KG1 (cell line): ENCODE measurements at regions not wholly inside any gene's neighbourhood (a gene's known extent, or its start where the extent isn't known, plus 50 kb on each side); places are given as distances from the start of the nearest gene placed in this dataset.

ENCODE experiments used
- DNase-seq: peaks from one replicate; lab custom pipeline; 2025; lab: John Stamatoyannopoulos, UW

DNA sequence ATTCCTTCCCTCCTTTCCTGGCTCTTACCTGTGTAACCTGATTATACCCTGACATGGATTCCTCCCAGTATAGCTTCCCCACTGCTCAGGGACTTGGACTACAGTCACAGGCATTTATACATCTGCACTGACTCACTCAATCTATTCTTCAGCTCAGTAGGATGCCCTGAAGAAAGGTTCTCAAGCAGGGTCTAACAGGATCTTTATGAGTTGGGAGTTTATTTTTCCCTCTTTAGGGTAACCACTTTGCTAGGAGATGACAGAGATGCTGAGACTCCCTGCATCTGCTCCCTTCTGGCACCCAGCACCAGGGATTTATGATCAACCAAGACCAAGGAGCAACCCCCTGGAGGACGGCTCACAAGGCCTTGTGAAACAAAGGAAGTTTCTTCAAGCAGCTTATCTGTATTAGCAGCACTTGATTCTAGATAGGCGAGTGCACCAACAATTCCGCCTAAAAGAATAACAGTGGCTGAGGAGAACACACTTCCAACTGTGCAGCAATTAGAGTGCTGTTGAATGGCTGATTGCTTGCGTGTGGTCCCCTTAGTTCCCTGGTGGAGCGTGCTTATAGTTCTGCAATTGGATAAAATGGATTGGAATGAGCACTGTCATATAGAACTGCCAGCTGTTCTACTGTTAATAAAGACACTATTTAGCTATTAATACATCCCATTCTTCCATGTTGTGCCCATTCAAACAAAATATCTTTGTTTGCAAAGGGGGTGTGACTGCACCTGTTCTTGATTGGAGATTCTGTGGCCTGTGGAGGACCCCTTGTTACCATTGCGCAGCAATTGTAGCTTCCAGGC, 482.6 kb downstream of the ZNF608 start:
- DNase-seq, result no peak

GRCh38 chr5:124262991-124263571, 483.4 kb downstream of the ZNF608 start:
- no peak for DNase-seq

DNA sequence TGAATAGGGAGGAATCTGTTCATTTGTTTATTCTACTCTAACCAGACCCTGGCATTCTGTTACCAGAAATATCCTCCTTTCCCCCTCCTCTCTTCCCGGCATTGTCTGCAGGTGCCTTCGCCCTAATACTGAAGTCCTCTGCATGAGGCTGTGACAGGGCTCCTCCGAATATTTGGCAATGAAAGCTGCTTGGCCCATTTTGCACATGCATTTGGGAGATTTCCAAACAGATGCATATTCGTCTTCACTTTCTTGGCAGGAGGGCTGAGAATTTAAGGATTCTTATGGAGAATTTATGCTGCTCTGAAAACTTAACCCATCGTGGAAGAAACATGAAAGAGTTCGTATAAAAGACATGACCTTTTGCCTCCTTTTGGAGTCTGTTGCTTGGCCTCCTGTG, 484.0 kb downstream of the ZNF608 start:
- no peak for DNase-seq

- DNase-seq, result no peak
These were observed 484.6 kb downstream of the ZNF608 start for GRCh38 chr5:124261848-124262247.

DNA sequence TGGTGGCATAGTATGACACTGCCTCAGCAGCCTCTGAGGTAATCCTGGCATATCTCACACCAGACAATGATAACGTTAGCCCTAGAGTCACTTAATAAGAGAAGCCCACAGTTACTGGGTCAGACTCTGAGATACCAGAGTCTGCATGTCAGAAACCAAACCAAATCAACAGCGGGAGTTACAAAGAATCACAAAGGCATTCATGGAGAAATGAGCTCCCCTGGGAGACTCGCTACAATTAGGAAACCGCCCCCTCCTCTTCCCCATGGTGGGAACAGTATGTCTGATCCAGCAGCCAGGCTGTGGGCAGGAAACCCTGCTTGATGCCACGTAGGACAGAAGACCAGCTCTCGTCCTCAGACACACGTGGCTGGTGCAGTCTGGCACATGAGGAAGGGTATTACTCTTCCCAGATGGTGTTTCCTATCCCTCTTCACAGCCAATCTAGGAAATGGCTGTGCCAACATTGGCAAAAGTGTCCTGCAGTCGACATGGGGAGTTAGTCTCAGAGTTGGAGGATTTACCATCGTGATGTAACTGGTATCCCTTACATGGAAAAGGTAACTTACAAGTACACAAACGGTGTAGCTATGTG, 485.4 kb downstream of the ZNF608 start:
- no peak for DNase-seq

DNA sequence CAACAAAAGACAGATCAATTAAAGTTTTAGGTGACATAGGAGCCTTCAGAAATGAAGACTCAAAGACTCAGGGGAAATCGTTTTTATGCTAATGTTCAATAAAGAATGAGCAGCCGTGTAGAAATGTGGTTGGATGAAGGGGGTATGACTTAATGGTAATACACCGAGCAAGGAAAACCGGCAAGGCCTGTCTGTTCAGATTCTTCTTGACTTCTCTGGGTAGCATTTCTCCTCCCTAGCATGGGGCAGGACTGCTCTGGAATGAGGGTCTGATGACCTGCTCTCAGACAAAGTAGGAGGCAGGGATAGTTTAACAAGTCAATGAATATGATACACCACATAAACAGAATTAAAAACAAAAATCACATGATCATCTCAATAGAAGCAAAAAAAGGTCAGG, 487.4 kb downstream of the ZNF608 start:
- DNase-seq, result no peak

DNA sequence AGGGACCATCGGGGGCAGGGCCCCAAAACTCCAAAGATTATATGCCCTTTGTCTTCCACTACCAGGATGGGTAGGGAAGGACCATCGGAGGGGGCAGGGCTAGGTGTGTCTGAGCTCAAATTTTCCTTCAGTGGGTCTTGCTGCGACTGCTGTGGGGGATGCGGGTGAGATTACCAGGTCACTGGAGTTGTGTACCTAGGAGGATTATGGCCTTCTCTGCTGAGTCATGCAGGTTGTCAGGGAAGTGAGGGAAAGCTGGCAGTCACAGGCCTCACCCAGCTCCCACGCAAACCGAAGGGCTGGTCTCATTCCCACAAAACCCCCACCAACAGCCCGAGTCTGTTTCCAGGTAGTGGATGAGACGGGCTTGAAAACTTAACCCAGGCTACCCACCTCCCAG, 489.4 kb downstream of the ZNF608 start:
- no peak for DNase-seq

DNA sequence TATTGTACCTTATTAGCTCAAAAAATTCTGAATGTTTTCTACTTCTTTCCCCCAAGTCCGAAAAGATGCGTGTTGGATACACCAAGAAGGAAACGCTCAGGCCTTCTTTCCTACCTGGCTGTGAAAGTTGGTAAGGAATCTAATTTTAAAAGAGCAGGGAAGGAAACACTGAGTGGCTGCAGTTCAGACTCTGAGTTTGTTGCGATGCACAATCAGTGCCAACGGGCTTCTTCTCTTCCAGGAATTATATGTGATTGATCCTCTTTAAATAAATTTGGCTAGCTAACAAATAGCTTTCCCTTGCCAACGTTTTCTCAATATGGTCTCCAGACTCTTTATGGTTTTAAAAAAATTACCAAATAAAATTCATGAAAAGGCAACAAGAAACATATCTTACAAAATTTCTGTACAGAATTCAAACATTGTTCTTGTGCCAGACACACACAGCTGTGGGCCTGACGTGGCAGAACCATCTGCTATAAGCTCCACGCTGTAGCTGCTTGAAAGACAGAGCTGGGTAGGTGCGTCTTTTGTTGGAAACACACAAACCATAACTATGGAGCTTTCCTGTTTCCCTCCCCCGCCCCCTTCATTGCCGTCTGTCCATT, 493.1 kb downstream of the ZNF608 start:
- no peak for DNase-seq

DNA sequence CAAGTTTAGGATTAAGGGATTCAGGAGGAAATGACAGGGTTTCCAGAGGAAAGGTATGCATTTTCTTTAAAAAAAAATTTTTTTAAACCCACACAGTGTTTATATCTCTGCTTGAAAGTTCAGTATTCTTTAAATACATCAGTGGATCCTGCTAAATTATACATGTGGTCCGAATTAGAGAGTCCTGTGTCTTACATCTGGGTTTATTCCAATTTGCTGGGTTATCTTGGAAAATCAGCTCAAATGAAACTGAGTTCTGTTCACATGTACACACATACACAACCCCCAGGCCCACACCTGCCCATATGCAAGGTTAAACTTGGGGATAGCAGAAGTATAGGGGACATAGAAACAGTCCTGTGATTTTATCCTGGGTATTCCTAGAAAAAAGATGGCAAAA, 493.7 kb downstream of the ZNF608 start:
- DNase-seq, result no peak

DNA sequence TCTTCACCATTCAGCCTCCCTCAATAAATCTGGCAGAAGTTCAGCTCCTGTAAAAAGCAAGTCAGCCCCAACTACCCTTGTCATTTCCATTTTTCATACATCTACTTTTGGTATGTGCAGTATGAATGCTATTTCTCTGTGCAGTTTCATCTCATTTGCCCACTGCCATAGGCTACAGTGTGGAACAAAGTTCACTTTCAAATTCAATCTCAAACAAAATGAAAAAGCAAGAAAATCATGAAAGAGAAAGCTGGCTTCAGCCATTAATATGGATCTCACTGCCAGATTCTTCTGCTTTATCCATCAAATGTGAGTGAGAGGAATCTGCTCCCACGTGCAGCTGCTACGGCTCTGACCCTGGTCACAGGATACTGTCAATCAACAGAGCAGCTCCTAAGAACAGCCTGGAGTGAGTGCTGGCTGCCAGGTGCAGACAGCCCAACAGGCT, 494.2 kb downstream of the ZNF608 start:
- DNase-seq, result no peak

DNA sequence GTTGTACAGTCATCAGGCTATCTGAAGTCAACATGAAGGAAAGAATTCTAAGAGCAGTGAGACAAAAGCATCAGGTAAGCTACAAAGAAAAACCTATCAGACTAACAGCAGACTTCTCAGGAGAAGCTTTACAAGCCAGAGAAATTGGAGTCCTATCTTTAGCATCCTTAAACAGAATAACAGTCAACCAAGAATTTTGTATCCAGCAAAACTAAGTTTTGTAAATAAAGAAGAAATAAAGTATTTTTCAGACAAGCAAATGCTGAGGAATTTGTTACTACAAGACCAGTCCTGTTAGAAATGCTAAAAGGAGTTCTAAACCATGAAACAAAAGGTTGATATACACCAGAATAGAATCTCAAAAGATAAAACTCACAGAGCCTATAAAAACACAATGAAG, 501.2 kb downstream of the ZNF608 start:
- DNase-seq, result no peak

- DNase-seq, result no peak
These were observed 505.7 kb downstream of the ZNF608 start for GRCh38 chr5:124240732-124241131.

DNA sequence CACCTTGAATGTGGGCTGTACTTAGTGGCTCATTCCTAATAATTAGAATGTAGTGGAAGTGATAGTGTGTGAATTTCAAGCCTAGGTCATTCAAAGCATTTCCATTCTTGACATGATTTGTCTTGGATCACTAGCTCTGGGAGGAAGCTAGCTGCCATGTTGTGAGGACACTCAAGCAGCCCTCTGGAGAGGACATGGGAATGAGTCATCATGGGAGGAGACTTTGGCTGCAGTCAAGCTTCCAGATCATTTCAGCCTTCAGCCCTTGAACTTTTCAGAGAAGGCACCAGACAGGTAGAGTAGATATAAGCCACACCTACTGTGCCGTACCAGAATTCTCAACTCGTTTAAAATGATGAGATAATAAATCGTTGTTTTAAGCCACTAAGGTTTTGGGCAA, 506.9 kb downstream of the ZNF608 start:
- no peak for DNase-seq

GRCh38 chr5:124238350-124238749, 508.1 kb downstream of the ZNF608 start:
- no peak for DNase-seq

GRCh38 chr5:124237206-124237695, 509.2 kb downstream of the ZNF608 start:
- no peak for DNase-seq

- DNase-seq, result no peak
These were observed 509.9 kb downstream of the ZNF608 start for GRCh38 chr5:124236361-124237205.

DNA sequence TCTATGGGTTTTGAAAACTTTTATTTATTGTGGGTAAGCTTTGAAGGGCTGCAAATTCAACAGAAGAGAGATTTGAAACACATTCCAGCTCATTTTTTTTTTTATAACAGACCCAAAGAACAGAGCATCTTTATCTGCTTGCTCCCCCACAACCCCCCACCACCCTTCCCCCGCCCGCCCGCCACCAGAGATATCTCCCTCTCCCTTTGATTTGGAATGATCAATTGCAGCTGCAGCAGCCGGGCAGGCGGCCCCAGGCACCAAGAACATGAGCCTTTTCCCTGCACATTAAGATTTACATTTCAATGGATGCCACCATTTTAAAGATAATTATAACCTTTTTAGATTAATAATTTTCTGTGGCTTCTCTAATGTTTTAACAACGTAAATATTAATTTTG, 510.9 kb downstream of the ZNF608 start:
- no peak for DNase-seq

GRCh38 chr5:124234770-124235562, 511.5 kb downstream of the ZNF608 start:
- no peak for DNase-seq

DNA sequence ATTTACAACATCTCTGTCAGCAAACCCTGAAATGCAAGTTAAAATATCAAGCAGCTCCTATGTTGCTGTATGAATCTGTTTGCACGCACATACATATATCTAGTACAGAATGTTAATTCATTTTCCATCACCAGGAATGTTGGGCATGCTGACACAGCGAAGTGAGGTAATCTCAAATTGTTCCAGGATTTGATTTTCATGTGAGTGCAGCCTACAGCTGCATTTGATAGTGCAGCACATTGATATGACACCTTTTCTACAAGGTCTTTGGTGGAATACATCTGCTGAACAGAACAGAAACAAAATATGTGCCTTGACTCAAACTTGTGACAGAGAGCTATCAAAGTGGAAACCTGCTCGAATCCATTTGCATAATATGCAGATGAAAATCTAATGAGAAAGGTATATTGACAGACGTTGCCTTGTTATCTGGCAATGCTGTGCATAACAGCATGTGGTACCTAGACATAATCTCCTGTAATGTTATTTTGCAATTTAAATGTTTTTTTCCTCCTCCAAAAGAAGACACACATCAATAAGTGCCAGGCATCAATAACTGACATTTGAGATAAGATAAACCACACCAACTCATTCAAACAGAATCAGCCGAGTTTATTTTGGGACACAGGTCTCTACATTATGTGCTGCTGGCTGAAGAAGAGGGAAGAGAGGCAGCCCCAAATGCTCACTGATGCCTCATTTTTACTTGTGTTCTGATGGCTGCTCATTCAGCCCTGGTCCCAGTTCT, 512.2 kb downstream of the ZNF608 start:
- DNase-seq, result no peak

DNA sequence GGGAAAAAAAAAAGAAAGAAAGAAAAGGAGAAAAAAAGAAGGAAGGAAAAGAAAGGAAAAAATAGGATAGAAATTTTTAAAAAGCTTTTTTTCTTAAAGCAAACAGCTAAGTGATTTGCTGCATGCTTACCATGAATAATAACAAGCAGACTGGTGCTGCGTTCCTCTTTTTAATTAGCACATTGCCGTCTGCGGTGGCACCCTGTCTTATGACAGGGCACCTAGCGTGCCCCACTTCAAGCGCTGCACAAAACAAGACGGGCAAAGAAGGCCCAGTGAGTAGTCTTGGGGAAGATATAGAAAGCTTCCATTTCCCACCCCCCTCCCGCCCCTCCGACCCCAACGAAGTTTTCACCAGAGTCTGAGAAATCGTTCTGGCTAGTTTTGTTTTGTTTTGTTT, 513.9 kb downstream of the ZNF608 start:
- DNase-seq, result no peak
